Thyroid gland (tissue), 4 donors: ENCODE measurements at regions not wholly inside any gene's neighbourhood (a gene's known extent, or its start where the extent isn't known, plus 50 kb on each side); places are given as distances from the start of the nearest gene placed in this dataset.

Source experiments
- CTCF ChIP-seq, 6 experiments: fragments of 200-600 bp in 3 of 6; fragments of 450-650 bp in 3 of 6; sonication (generic) in 3 of 6; IDR thresholded peaks; one replicate each; pipeline ENCODE4 v1.5.1; 2016 to 2019; ENCODE audit warnings: antibody characterized with exemption in 6 of 6, mild to moderate bottlenecking in 2 of 6, inconsistent platforms in 1 of 6, moderate library complexity in 1 of 6
- POLR2A ChIP-seq, 2 donors: fragments of 450-650 bp; IDR thresholded peaks; one replicate each; pipeline ENCODE4 v1.6.1; 2017; ENCODE audit warnings: antibody characterized with exemption in 2 of 2, mild to moderate bottlenecking in 2 of 2, moderate library complexity in 1 of 2

- TF ChIP-seq CTCF (IDR thresholded peaks at IDR 0.05) (no peak), POLR2A (IDR thresholded peaks at IDR 0.05) (no peak)
These were observed 130.6 kb downstream of the FBXO8 start for GRCh38 chr4:174152717-174153466.
